BJ (cell line): ENCODE measurements at regions not wholly inside any gene's neighbourhood (a gene's known extent, or its start where the extent isn't known, plus 50 kb on each side); places are given as distances from the start of the nearest gene placed in this dataset.

Experiments
- CTCF ChIA-PET: fragments of 350-600 bp; formaldehyde crosslinking; extraction: SDS; loops from one replicate; lab custom pipeline; 2021; ENCODE audit warnings: antibody characterized with exemption, inconsistent platforms; lab: Yijun Ruan, JAX
- POLR2A ChIA-PET: fragments of 300-600 bp; sonication (Branson Sonifier 250); formaldehyde crosslinking; extraction: SDS; loops from one replicate; lab custom pipeline; 2021; ENCODE audit warnings: antibody characterized with exemption; lab: Charles Lee
- DNase-seq: peaks from one replicate; pipeline ENCODE4 v3.0.0-alpha.2; 2011; ENCODE audit warnings: low read depth
- H3K27me3 ChIP-seq: 2 replicates; pipeline ENCODE4 v1.6.0; 2011; ENCODE audit warnings: low read length; ENCODE audit not compliant: control insufficient read depth, insufficient read depth
- H3K36me3 ChIP-seq: 2 replicates; pipeline ENCODE4 v1.5.1; 2011; ENCODE audit warnings: low read length; ENCODE audit not compliant: control insufficient read depth, insufficient read depth
- H3K4me3 ChIP-seq: 2 replicates; pipeline ENCODE4 v1.5.1; 2011; ENCODE audit warnings: low read depth, mild to moderate bottlenecking, control low read depth, low read length
- TF ChIP-seq, protein P1 (sequence below): IDR thresholded peaks from 2 replicates; pipeline ENCODE4 v1.5.1; 2011; ENCODE audit warnings: low read depth, mild to moderate bottlenecking, control low read depth, inconsistent platforms, low read length, moderate library complexity; ENCODE audit not compliant: insufficient read depth

GRCh38 chr2:8110716-8111115 is 571.1 kb upstream of the ID2 start:
- DNase-seq = no peak
- H3K36me3 ChIP-seq = no peaks in the 10 kb centered on the region
- ChIA-PET CTCF (no interaction called here), POLR2A (no interaction called here)
- no peaks in the 10 kb centered on the region; the same call in 1 of the 2 replicates for H3K27me3 ChIP-seq
- no peak overlapping the region for H3K4me3 ChIP-seq
- TF ChIP-seq, protein P1, sequence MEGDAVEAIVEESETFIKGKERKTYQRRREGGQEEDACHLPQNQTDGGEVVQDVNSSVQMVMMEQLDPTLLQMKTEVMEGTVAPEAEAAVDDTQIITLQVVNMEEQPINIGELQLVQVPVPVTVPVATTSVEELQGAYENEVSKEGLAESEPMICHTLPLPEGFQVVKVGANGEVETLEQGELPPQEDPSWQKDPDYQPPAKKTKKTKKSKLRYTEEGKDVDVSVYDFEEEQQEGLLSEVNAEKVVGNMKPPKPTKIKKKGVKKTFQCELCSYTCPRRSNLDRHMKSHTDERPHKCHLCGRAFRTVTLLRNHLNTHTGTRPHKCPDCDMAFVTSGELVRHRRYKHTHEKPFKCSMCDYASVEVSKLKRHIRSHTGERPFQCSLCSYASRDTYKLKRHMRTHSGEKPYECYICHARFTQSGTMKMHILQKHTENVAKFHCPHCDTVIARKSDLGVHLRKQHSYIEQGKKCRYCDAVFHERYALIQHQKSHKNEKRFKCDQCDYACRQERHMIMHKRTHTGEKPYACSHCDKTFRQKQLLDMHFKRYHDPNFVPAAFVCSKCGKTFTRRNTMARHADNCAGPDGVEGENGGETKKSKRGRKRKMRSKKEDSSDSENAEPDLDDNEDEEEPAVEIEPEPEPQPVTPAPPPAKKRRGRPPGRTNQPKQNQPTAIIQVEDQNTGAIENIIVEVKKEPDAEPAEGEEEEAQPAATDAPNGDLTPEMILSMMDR = no peak

- Histone ChIP-seq H3K27me3 (no peaks in the 10 kb centered on the region; the same call in 1 of the 2 replicates), H3K36me3 (no peaks in the 10 kb centered on the region), H3K4me3 (no peak overlapping the region)
- TF ChIP-seq, protein P1 = no peak
- ChIA-PET POLR2A (no interaction called here), CTCF (no interaction called here)
- DNase-seq = no peak
Measured at GRCh38 chr2:8111193-8111592, 570.7 kb upstream of the ID2 start.

DNA sequence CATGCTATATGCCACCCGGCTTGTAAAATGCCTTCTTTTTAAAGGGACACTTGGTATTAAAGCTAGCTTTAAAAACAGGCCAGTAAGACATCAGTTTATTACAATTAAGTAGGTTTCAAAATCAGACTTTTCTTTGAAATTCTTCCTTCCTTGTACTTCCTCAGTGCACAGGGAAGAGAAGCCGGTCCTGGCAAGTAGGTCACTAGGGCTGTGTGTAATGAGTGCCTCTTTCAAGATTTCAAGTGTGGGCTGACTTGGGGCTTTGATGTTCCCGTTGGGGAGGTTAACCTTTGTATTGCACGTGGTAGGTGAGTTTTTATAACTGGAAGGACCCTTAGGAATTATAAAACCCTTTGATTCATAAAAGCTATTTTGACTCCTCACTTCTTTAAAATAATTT is 566.4 kb upstream of the ID2 start:
- DNase-seq = no peak
- Histone ChIP-seq H3K4me3 (no peak overlapping the region), H3K27me3 (no peaks in the 10 kb centered on the region), H3K36me3 (no peaks in the 10 kb centered on the region)
- ChIA-PET CTCF (no interaction called here), POLR2A (no interaction called here)
- TF ChIP-seq, protein P1 = no peak

GRCh38 chr2:8115966-8116365 is 565.9 kb upstream of the ID2 start:
- no peaks in the 10 kb centered on the region for H3K27me3 ChIP-seq
- H3K36me3 ChIP-seq = no peaks in the 10 kb centered on the region
- ChIA-PET CTCF (no interaction called here), POLR2A (no interaction called here)
- TF ChIP-seq, protein P1 = no peak
- no peak for DNase-seq
- H3K4me3 ChIP-seq = no peak overlapping the region

- no peak overlapping the region for H3K4me3 ChIP-seq
- POLR2A ChIA-PET = no interaction called here
- DNase-seq = no peak
- TF ChIP-seq, protein P1 = no peak
- no peaks in the 10 kb centered on the region for H3K27me3 ChIP-seq
- CTCF ChIA-PET = no interaction called here
- H3K36me3 ChIP-seq = no peaks in the 10 kb centered on the region
Measured at GRCh38 chr2:8116661-8117060, 565.2 kb upstream of the ID2 start.
